Activated CD4-positive, alpha-beta T cell treated with anti-CD3 and anti-CD28 coated beads, Interleukin-2, amount 50 U/mL, for 1 hour (primary cell): ENCODE measurements at regions not wholly inside any gene's neighbourhood (a gene's known extent, or its start where the extent isn't known, plus 50 kb on each side); places are given as distances from the start of the nearest gene placed in this dataset.

ENCODE experiments used
- DNase-seq: peaks from one replicate; pipeline ENCODE4 v3.0.0-alpha.2; 2020

- DNase-seq: no peak
Observed at GRCh38 chr13:72317346-72318109, 409.9 kb downstream of the MZT1 start.

DNA sequence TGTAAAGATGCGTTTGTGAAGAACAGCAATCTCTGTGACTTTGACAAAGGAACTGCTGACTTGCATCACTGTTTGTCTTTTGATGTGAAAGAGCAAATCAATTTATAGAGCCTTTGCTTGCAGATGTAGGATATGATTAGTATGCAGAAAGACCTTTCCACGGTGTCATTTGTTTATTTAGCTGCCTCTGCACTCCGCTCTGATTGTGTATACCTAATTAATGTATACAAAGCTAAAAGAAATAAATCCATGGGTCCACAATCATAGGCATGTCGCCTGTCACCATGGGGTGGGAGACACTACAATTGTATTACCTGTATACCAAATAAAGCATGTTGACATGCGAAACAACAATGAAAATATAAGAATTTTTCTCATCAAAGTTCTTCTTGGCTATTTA, 410.7 kb downstream of the MZT1 start:
- no peak for DNase-seq

- DNase-seq: no peak
Observed at GRCh38 chr13:72315312-72315711, 412.1 kb downstream of the MZT1 start.

- no peak for DNase-seq
Observed at GRCh38 chr13:72314210-72314609, 413.2 kb downstream of the MZT1 start.

DNA sequence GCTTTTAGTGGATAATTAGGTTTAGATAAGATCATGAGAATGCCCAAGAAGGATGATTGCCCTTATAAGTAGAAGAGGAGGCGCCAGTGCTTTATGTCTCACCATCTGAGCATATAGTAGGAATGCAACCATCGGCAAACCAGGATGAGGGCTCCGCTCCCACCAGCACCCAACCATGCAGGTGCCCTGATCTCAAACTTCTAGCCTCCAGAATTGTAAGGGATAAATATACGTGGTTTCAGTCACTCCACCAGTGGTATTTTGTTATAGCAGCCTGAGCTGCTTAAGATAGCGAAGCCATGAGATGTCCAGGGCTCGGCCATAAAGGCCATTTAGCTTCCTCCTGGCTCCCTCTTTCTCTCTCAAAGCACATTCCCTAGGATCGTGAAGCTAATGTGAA, 413.9 kb downstream of the MZT1 start:
- no peak for DNase-seq

DNA sequence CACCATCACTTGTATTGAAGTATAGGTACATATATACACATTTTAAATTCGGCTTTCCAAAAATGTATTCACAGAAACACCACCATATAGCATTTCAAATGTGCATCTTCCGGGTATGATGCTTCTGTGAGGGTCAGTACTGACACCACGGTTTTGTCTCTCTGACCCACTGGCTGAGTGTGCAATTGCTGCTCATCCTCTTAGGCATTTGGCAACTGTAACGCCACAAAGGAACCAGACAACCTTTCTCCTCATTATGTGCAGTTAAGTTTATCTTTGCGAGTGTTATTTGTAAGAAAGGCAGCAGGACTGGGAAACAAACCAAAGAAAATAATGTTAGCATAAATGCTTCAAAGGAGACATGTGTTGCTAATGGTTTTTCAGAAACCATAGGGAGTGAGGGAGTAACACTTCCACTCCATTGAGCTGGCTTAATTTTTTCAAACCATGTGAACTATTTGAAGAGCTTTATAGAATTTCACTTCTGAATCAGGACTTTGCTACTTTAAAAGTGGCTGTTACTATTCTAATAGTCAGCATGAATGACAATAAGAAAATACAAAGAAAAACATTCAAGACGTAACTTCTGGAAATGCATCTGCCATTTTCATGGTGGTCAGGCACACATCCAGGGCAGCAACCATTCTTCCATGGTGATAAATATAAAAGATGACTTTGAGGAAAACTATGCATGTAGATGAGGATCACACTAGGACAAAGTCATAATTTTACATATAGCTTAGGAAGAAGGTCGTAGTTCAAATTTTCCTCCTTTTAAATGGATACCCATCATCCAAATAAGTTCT, 423.3 kb downstream of the MZT1 start:
- DNase-seq: no peak

DNA sequence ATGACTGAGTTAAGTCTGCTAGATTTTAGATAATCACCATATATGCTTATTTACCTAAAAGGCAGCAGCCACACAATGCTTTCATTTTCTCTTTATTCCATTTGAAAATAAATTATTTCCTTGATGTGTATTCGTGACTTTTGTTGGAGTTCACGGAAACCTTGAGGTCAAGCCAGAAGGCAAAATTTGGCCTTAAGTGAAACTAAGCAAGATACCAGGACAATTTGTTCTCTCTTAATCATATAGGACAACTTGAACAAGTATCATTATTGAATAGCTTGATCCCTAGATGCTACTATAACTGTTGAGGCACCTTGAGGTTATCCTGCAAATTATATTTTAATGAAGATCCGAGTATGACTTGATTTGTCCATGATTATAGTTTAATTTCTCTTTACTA, 429.2 kb upstream of the DACH1 start:
- no peak for DNase-seq

DNA sequence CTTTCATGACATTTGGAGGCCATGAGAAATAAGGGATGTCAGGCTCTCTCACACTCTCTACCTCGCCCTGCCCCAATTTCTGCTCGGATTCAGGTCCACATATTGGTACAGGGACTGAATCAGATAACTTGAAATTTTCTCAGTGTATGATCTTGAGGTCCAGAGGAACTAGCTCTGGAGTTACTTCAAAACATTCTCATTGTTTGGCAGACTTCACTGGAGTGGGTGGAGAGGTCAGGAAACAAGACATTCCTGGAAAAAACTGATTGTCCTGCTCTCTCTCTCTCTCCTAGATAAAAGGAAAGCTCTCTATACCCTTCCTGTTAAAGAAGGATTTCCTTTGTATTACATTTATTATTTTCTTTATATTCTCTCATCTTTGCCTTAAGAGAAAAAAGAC, 428.1 kb upstream of the DACH1 start:
- DNase-seq: no peak

- DNase-seq: no peak
Observed at GRCh38 chr13:72293206-72293605, 426.2 kb upstream of the DACH1 start.

GRCh38 chr13:72290962-72291681, 424.1 kb upstream of the DACH1 start:
- no peak for DNase-seq

DNA sequence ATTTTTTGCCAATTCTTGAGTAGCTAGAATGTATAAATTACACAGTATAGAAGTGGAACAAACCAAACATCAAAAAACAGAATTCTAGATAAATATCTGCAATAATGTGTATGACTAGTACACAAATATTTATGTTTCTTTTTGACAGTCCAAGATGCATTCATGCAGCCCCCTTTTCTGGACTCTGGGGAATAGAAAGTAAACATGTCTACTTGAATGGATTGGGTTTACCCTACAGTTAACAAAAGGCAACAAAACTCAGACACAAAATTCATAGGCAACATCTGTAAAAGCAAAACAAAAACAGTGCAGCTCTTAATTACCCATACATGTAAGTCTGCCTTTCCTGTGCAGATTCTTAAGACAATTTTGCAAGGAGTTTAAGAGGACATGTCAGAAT, 419.4 kb upstream of the DACH1 start:
- DNase-seq: no peak

DNA sequence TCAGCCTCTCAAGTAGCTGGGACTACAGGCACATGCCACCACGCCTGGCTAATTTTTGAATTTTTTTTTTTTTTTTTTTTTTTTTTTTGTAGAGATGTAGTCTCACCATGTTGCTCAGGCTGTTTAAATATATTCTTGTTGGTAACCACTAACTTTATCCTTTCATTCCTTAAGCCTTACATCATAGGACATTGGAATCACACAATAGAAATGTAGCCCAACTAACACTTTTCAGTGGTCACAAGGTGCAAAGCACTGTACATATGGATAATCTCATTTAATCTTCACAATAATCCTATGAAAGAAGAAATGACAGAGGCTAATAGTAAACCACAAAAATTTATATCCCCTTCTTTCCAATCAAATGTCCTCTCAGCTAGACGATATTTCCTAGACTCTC, 417.8 kb upstream of the DACH1 start:
- no peak for DNase-seq

GRCh38 chr13:72261732-72262131, 394.7 kb upstream of the DACH1 start:
- no peak for DNase-seq

GRCh38 chr13:72259528-72259927, 392.5 kb upstream of the DACH1 start:
- DNase-seq: no peak

DNA sequence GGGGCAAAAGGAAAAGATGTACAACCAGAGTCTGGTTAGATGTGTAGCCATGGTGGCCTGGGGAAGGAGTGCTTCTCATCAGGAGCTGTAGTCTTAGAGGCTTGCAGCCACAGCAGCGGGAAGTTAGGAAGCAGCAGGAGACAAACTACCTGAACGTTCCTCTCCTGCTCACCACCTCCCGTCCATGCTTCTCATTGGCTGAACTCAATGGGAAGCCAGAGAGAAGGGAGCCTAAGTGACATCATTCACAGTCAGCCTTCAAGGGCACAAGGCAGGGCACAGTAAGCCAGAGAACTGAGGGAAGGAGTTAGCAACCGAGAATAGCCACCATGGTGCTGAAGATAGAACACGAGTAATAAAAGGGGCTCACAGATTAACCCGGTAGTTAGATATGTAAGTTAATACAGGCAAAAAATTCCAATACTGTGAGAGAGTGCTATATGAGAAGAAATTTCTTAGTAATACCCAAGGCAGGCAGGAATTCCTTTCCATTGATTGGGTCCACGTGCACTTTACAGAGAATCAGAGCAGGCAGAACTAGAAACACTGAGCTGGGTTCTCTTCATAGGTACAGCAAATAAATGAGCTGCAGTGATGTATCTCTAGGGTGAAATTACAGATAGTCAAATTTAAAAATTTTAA, 391.5 kb upstream of the DACH1 start:
- no peak for DNase-seq

GRCh38 chr13:72255908-72256307, 388.9 kb upstream of the DACH1 start:
- DNase-seq: no peak

DNA sequence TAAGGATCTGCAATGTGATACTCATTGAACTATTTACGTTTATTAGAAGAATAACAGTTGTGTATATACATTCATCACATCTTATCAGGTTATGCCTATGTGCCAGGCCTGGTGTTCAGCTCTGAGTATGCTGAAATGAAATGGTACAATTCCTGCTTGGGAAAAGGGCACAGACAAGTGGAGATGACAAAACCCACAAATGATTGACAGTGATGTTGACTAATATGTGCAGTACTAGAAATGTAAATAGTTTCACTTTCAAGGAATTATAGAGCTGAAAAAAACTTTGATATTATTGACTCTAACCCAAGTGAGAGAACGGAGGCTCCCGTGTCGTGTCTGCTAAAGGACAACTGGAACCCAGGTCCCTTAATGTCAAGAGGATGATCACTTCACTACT, 386.8 kb upstream of the DACH1 start:
- DNase-seq: no peak

DNA sequence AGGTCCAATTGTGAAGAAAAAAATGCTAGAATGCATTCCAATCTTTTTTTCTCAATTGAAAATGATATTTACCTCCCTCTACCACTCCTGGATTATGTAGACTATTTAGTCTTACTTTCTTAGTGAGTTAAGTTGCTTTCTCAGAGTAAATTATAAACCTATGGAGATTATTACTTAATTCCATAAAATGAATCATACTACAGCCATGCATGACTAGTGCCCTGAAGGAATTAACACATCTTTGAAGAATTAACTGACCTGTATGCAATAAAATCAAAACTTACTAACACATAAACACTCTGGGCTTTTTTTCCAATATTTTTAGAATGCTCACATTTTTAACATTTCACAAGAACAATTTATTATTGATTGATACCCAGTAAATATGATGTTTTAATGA, 379.4 kb upstream of the DACH1 start:
- DNase-seq: no peak

- no peak for DNase-seq
Observed at GRCh38 chr13:72244788-72245187, 377.8 kb upstream of the DACH1 start.

DNA sequence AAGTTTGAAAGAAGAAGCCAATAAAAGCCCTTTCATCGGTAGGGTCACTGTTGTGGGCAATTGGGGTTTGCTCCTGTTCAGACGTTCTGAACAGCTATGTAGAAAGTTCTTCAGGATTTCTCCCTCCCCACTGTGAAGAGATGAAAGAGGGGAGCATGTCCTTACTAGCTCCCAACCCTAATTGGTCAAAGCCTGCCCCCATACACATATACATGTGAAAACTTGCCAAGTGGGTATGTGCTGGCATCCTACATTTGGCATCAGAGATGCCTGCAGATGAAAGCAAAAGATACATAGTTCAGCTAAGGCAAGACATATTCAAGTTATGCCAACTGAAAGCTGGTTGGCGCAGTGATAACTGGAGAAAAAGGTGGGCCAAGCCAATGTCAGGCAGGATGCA, 363.1 kb upstream of the DACH1 start:
- DNase-seq: no peak

DNA sequence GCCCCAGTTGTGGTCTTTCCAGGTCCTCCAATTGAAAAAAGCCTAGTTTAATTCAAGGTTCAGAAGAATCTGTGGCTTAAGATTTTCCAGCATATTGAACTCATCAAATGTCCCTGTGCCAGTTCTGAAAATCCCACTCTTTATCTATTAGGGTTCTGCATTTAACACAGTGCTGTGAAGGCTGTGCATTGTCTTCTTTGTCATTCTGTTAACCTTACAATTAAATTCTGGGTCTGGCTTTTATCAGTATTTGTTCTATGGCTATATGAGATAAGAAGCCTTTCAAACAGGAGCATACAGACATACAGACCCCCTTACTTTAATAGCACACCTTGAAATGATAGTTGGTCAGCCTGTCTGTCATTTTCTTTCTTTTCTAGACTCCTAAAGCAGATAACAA, 362.1 kb upstream of the DACH1 start:
- DNase-seq: no peak

DNA sequence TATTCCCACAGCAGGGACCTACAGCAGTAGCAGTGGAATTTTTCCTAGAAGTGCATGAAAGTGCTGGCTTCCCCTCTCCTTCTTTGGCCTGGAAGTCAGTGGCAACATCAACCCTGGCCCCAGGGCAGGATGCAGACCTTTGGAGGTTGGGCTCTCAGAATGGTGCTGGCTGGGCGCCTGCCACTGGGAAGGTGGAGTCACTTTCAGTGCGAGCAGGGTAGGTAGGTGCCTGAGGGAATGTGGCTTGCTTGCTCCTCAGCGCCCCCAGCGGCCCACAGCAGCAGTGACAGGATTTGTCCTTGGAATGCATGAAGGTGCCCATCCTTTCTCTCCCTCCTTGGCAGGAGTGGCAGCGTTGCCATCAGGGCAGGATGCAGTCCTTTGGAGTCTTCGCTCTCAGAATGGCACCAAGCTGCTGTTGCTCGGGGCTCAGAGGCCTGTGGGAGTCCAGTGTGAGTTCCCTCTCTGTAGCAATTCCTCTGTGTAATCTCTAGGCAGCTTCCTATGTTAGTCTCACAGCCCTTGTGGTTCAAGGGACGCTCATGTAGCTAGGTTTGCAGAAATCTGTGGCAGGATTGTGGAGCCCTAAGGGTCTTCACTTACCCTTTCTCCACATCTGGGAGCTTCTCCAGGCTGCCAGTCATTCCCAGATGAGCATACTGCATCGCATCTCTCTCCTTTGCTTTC, 354.4 kb upstream of the DACH1 start:
- DNase-seq: no peak

GRCh38 chr13:72218966-72219365, 352.0 kb upstream of the DACH1 start:
- no peak for DNase-seq
